ENCODE measurements at regions not wholly inside any gene's neighbourhood (a gene's known extent, or its start where the extent isn't known, plus 50 kb on each side); places are given as distances from the start of the nearest gene placed in this dataset.

GRCh38 chr1:193606035-193606434 is 419.6 kb upstream of the B3GALT2 start:
- no peak for DNase-seq (ENCODE audit: low read depth)
- TF ChIP-seq CTCF (conservative IDR thresholded peaks at IDR 0.05; ENCODE audit: low read length), result no peak
- H3K4me3 ChIP-seq (ENCODE audit: low read length), result no peak overlapping the region

GRCh38 chr1:193602705-193603104 is 416.3 kb upstream of the B3GALT2 start:
- no peak for TF ChIP-seq CTCF (conservative IDR thresholded peaks at IDR 0.05; ENCODE audit: low read length)
- no peak overlapping the region for H3K4me3 ChIP-seq (ENCODE audit: low read length)

GRCh38 chr1:193593147-193593885 is 406.9 kb upstream of the B3GALT2 start:
- DNase-seq (ENCODE audit: low read depth), result no peak
- no peak overlapping the region for H3K4me3 ChIP-seq (ENCODE audit: low read length)
- TF ChIP-seq CTCF (conservative IDR thresholded peaks at IDR 0.05; ENCODE audit: low read length), result no peak

More at GRCh38 chr1:193602705-193603104, 416.3 kb upstream of the B3GALT2 start:
- DNase-seq (ENCODE audit: low read depth), result no peak

- no peak overlapping the region for H3K4me3 ChIP-seq (ENCODE audit: low read length)
- no peak for DNase-seq (ENCODE audit: low read depth)
- TF ChIP-seq CTCF (conservative IDR thresholded peaks at IDR 0.05; ENCODE audit: low read length), result no peak
Observed at GRCh38 chr1:193592317-193592716, 405.9 kb upstream of the B3GALT2 start.

GRCh38 chr1:193590102-193590501 is 403.7 kb upstream of the B3GALT2 start:
- DNase-seq (ENCODE audit: low read depth), result no peak
- H3K4me3 ChIP-seq (ENCODE audit: low read length), result no peak overlapping the region
- TF ChIP-seq CTCF (conservative IDR thresholded peaks at IDR 0.05; ENCODE audit: low read length), result no peak

GRCh38 chr1:193589597-193590040 is 403.2 kb upstream of the B3GALT2 start:
- DNase-seq (ENCODE audit: low read depth), result no peak
- no peak overlapping the region for H3K4me3 ChIP-seq (ENCODE audit: low read length)
- no peak for TF ChIP-seq CTCF (conservative IDR thresholded peaks at IDR 0.05; ENCODE audit: low read length)
